Upper lobe of left lung (tissue), 6 donors: ENCODE measurements at regions not wholly inside any gene's neighbourhood (a gene's known extent, or its start where the extent isn't known, plus 50 kb on each side); places are given as distances from the start of the nearest gene placed in this dataset.

ENCODE experiments used
- ATAC-seq, 2 donors: fragments of 200-7000 bp; cut with Tn5 transposase; one replicate each; pipeline ENCODE4 v1.9.1; 2022; ENCODE audit warnings: mild to moderate bottlenecking in 2 of 2, moderate library complexity in 2 of 2; ENCODE audit not compliant: low FRiP score in 2 of 2
- DNase-seq, 2 donors: peaks; one replicate each; pipeline ENCODE4 v3.0.0-alpha.2; 2019 to 2020
- H3K27ac ChIP-seq, 4 donors: fragments of 200-600 bp; sonication (generic); one replicate each; pipeline ENCODE4 v1.5.1; 2016 to 2019
- H3K27me3 ChIP-seq, 4 donors: fragments of 200-600 bp; sonication (generic); one replicate each; pipeline ENCODE4 v1.5.1; 2017 to 2019
- H3K36me3 ChIP-seq, 4 donors: fragments of 200-600 bp; sonication (generic); one replicate each; pipeline ENCODE4 v1.5.1; 2016 to 2019
- H3K4me1 ChIP-seq, 4 donors: fragments of 200-600 bp; sonication (generic); one replicate each; pipeline ENCODE4 v1.5.1; 2018 to 2019
- H3K4me3 ChIP-seq, 4 donors: fragments of 200-600 bp; sonication (generic); one replicate each; pipeline ENCODE4 v1.5.1; 2017 to 2019; ENCODE audit warnings: mild to moderate bottlenecking in 2 of 4, moderate library complexity in 1 of 4
- H3K9me3 ChIP-seq, 4 donors: fragments of 200-600 bp; sonication (generic); one replicate each; pipeline ENCODE4 v1.5.1; 2018 to 2019
- EP300 ChIP-seq, 4 donors: sonication (generic); formaldehyde crosslinking; IDR thresholded peaks; one replicate each; pipeline ENCODE4 v1.5.1; 2017; ENCODE audit warnings: antibody characterized with exemption in 4 of 4, control low read depth in 2 of 4
- POLR2A ChIP-seq, 4 donors: fragments of 450-650 bp; IDR thresholded peaks; one replicate each; pipeline ENCODE4 v1.5.1; 2016 to 2017; ENCODE audit warnings: antibody characterized with exemption in 4 of 4, mild to moderate bottlenecking in 2 of 4
- POLR2AphosphoS5 ChIP-seq, 2 donors: sonication (generic); formaldehyde crosslinking; IDR thresholded peaks; one replicate each; pipeline ENCODE4 v1.5.1; 2017; ENCODE audit warnings: antibody characterized with exemption in 2 of 2
- WGBS, 2 donors: methylation state at CpG; one replicate each; pipeline ENCODE4 v1.1.5; 2017 to 2018; 5-methylcytosine and 5-hydroxymethylcytosine counted together
- TF ChIP-seq, protein P1 (sequence below), 6 experiments: fragments of 450-650 bp in 4 of 6; fragments of 200-600 bp in 2 of 6; sonication (generic) in 2 of 6; IDR thresholded peaks; one replicate each; pipeline ENCODE4 v1.5.1; 2016 to 2019; ENCODE audit warnings: antibody characterized with exemption in 6 of 6
- donor health status: DM: no; HTN: no; CAD: no; lungs with moderate emphysema.
- donor health status: DM: no; HTN: yes; CAD: no; lungs with severe emphysema.

DNA sequence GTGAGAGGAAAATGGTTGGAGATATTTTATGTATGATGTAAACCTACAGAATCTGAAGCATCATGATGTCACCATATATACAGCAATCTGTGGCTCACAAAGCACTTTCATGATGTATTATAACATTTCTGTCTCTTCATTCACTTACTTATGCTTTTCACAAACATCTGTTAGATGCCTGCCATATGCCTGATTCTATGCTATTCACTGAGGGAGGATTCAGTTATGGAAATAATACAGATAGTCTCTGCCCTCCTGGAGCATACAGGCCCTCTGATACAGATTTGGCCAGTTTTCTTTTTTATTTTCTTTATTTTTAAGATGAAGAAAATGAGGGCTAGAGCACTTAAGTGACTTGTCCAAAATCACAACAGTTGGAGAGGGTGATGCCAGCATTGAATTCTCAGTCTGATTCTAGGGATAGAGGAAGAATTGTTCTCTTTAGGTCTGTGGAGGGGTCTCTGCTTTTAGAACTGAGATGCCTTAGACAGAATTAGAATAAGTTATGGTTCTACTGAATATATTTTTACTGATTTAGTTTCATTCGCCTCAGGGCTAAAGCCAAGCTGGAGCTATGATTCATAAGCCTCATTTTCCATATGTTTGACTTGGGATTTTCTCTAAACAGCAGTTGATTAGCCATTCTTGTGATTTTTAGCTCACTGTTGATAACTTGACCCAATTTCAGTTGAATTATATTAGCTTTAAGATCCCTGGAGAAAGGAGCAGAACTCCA, 636.4 kb downstream of the PRELID2 start:
- no peak overlapping the region for H3K4me3 ChIP-seq
- DNase-seq (no peak), ATAC-seq (no peak)
- no peak overlapping the region for H3K27ac ChIP-seq
- WGBS, 2 donors, result 81 to 85% methylated on average over 1 of the region's 1 CpG
- H3K9me3 ChIP-seq, result no peaks in the 10 kb centered on the region
- no peaks in the 10 kb centered on the region for H3K36me3 ChIP-seq
- TF ChIP-seq POLR2AphosphoS5 (IDR thresholded peaks at IDR 0.05) (no peak), EP300 (IDR thresholded peaks at IDR 0.05) (no peak), POLR2A (IDR thresholded peaks at IDR 0.05) (no peak)
- TF ChIP-seq, protein P1, sequence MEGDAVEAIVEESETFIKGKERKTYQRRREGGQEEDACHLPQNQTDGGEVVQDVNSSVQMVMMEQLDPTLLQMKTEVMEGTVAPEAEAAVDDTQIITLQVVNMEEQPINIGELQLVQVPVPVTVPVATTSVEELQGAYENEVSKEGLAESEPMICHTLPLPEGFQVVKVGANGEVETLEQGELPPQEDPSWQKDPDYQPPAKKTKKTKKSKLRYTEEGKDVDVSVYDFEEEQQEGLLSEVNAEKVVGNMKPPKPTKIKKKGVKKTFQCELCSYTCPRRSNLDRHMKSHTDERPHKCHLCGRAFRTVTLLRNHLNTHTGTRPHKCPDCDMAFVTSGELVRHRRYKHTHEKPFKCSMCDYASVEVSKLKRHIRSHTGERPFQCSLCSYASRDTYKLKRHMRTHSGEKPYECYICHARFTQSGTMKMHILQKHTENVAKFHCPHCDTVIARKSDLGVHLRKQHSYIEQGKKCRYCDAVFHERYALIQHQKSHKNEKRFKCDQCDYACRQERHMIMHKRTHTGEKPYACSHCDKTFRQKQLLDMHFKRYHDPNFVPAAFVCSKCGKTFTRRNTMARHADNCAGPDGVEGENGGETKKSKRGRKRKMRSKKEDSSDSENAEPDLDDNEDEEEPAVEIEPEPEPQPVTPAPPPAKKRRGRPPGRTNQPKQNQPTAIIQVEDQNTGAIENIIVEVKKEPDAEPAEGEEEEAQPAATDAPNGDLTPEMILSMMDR (IDR thresholded peaks at IDR 0.05), result no peak
- H3K4me1 ChIP-seq, result no peaks in the 10 kb centered on the region
- H3K27me3 ChIP-seq, result no peaks in the 10 kb centered on the region

DNA sequence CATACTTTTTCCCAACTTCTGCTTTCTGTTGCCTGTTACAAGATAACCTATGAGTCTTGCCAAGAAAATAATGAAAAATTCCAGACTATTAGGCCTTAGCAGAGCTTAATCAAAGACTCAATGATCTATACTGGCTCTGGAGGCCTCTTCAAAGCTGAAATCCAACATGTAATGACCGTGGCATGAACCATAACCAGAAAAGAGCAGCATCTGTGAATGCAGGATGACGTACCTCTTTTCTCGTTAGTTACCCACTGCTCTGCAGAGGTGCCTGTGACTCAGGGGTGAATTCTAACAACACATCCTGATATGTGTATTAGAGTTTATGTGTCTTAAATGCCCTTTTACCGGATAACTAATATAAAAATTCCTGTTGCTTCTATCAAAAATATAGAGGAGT, 645.4 kb downstream of the PRELID2 start:
- Histone ChIP-seq H3K36me3 (no peaks in the 10 kb centered on the region), H3K27ac (no peak overlapping the region), H3K27me3 (no peaks in the 10 kb centered on the region), H3K4me1 (no peaks in the 10 kb centered on the region), H3K9me3 (no peaks in the 10 kb centered on the region), H3K4me3 (no peak overlapping the region)
- ATAC-seq (no peak), DNase-seq (no peak)
- TF ChIP-seq POLR2AphosphoS5 (IDR thresholded peaks at IDR 0.05), result no peak
- WGBS, 2 donors, result 63 to 86% methylated on average over 4 of the region's 4 CpGs

DNA sequence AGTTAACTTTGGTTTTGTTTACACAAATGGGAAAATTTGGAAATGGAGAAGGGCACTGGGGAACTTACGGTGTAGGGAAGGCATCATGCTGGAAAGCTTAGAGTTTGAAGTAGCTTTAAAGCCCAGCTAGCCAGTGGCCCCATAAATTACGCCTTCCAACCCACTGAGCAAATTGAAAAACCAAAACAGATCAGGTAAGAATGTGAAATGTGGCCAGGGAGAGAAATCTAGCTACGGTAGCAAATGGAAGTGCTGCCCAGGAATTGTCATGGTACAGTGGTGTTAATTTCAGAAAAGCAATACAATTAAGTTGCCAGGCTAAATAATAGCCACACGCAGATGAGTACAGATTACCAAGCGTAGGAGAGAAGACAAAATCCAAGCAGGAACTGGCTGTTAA, 654.8 kb downstream of the PRELID2 start:
- no peak for DNase-seq
- no peak overlapping the region for H3K4me3 ChIP-seq
- H3K4me1 ChIP-seq, result no peaks in the 10 kb centered on the region
- TF ChIP-seq POLR2A (IDR thresholded peaks at IDR 0.05) (no peak), EP300 (IDR thresholded peaks at IDR 0.05) (no peak), POLR2AphosphoS5 (IDR thresholded peaks at IDR 0.05) (no peak)
- TF ChIP-seq, protein P1 (IDR thresholded peaks at IDR 0.05), result no peak
- no peak overlapping the region for H3K27ac ChIP-seq
- H3K9me3 ChIP-seq, result no peaks in the 10 kb centered on the region
- 83 to 85% methylated on average over 5 of the region's 5 CpGs for WGBS, 2 donors
- ATAC-seq, result no peak
- H3K27me3 ChIP-seq, result no peaks in the 10 kb centered on the region
- H3K36me3 ChIP-seq, result no peaks in the 10 kb centered on the region

DNA sequence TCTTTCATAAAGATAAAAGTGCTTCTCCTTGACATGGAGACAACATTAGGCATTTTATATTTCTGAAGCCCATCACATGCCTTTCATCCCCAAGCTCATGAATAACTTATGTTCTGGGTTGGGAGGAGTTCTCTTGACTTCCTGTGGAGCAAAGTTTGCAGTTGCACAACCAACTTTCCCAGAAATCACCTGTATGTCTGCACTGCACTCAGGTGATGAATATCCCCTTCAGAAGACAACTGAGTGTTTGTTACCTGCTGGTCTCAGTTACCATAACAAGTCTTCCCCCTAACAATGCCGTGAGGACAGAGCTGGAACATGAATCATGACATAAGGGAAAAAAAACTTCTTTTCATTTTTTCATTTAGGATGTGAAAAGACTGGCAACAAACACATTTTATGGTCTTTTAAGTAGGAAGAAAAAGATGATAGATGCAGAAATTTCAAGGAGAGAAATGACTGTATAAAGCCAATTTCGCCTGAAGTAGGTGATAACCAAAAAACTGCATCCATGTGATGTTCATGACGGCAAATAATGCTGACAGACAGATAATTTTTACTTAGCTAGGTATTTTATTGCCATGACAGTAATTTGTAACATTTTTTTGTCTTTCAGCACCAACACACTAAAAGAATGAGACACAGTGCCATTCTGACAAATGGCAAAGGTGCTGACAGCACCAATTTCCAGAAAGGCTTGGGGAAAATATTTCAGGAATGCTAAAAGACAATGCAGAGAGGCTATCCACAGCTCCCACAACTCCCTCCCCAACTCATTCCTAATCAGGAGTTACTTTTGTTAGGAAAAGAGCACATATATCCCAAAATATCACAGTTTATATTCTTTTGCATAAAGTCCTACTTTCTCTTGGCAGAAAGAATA, 656.3 kb downstream of the PRELID2 start:
- TF ChIP-seq POLR2A (IDR thresholded peaks at IDR 0.05) (no peak), EP300 (IDR thresholded peaks at IDR 0.05) (no peak), POLR2AphosphoS5 (IDR thresholded peaks at IDR 0.05) (no peak)
- TF ChIP-seq, protein P1 (IDR thresholded peaks at IDR 0.05), result no peak
- Histone ChIP-seq H3K36me3 (no peaks in the 10 kb centered on the region), H3K27ac (no peak overlapping the region), H3K4me1 (no peaks in the 10 kb centered on the region), H3K27me3 (no peaks in the 10 kb centered on the region), H3K9me3 (no peaks in the 10 kb centered on the region), H3K4me3 (no peak overlapping the region)
- WGBS, 2 donors, result 65 to 66% methylated on average over 3 of the region's 3 CpGs
- no peak for DNase-seq
- no peak for ATAC-seq

DNA sequence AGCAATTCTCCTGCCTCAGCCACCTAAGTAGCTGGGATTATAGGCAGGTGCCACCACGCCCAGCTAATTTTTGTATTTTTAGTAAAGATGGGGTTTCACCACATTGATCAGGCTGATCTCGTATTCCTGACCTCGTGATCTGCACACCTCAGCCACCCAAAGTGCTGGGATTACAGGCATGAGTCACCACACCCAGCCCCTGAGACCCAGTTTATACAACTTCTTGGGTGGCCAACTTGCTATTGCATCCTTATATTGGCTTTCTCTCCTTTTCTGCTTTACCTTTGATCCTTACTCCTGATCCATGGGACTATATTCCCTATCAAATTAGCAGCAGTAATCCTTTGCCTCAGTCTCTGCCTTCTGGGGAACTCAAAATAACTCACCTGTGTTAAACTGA, 659.1 kb downstream of the PRELID2 start:
- H3K4me3 ChIP-seq, result no peak overlapping the region
- no peaks in the 10 kb centered on the region for H3K4me1 ChIP-seq
- no peak overlapping the region for H3K27ac ChIP-seq
- 88 to 92% methylated on average over 3 of the region's 3 CpGs for WGBS, 2 donors
- H3K9me3 ChIP-seq, result no peaks in the 10 kb centered on the region
- DNase-seq, result no peak
- H3K27me3 ChIP-seq, result no peaks in the 10 kb centered on the region
- TF ChIP-seq POLR2A (IDR thresholded peaks at IDR 0.05) (no peak), POLR2AphosphoS5 (IDR thresholded peaks at IDR 0.05) (no peak), EP300 (IDR thresholded peaks at IDR 0.05) (no peak)
- TF ChIP-seq, protein P1 (IDR thresholded peaks at IDR 0.05), result no peak
- no peak for ATAC-seq
- H3K36me3 ChIP-seq, result no peaks in the 10 kb centered on the region
